Upper lobe of left lung (tissue), 4 donors: ENCODE measurements at regions not wholly inside any gene's neighbourhood (a gene's known extent, or its start where the extent isn't known, plus 50 kb on each side); places are given as distances from the start of the nearest gene placed in this dataset.

Source experiments
- CTCF ChIP-seq, 6 experiments: fragments of 450-650 bp in 4 of 6; fragments of 200-600 bp in 2 of 6; sonication (generic) in 2 of 6; IDR thresholded peaks; one replicate each; pipeline ENCODE4 v1.5.1; 2016 to 2019; ENCODE audit warnings: antibody characterized with exemption in 6 of 6
- POLR2A ChIP-seq, 4 donors: fragments of 450-650 bp; IDR thresholded peaks; one replicate each; pipeline ENCODE4 v1.5.1; 2016 to 2017; ENCODE audit warnings: antibody characterized with exemption in 4 of 4, mild to moderate bottlenecking in 2 of 4

GRCh38 chr18:64592246-64592645 lies 443.4 kb upstream of the LINC00305 start:
- TF ChIP-seq CTCF (IDR thresholded peaks at IDR 0.05) (no peak), POLR2A (IDR thresholded peaks at IDR 0.05) (no peak)
